ENCODE measurements at regions not wholly inside any gene's neighbourhood (a gene's known extent, or its start where the extent isn't known, plus 50 kb on each side); places are given as distances from the start of the nearest gene placed in this dataset.

GRCh38 chr11:127898422-127899365 lies 688.7 kb downstream of the ETS1 start:
- Histone ChIP-seq H3K4me1 (ENCODE audit: insufficient read depth, low read length) (no peaks in the 10 kb centered on the region), H3K4me3 (ENCODE audit: low read length) (no peak overlapping the region), H3K27me3 (ENCODE audit: insufficient read depth, low read length) (no peaks in the 10 kb centered on the region), H3K9me3 (ENCODE audit: low read depth, low read length) (no peaks in the 10 kb centered on the region)

GRCh38 chr11:127895776-127896175 lies 691.6 kb downstream of the ETS1 start:
- no peaks in the 10 kb centered on the region for H3K4me1 ChIP-seq (ENCODE audit: insufficient read depth, low read length)
- no peaks in the 10 kb centered on the region for H3K9me3 ChIP-seq (ENCODE audit: low read depth, low read length)
- H3K27me3 ChIP-seq (ENCODE audit: insufficient read depth, low read length): no peaks in the 10 kb centered on the region
- no peak overlapping the region for H3K4me3 ChIP-seq (ENCODE audit: low read length)

- Histone ChIP-seq H3K27me3 (ENCODE audit: insufficient read depth, low read length) (no peaks in the 10 kb centered on the region), H3K4me3 (ENCODE audit: low read length) (no peak overlapping the region), H3K4me1 (ENCODE audit: insufficient read depth, low read length) (no peaks in the 10 kb centered on the region), H3K9me3 (ENCODE audit: low read depth, low read length) (no peaks in the 10 kb centered on the region)
These were observed 693.0 kb downstream of the ETS1 start for GRCh38 chr11:127894316-127894715.

- H3K4me1 ChIP-seq (ENCODE audit: insufficient read depth, low read length): no peaks in the 10 kb centered on the region
- no peak overlapping the region for H3K4me3 ChIP-seq (ENCODE audit: low read length)
- no peaks in the 10 kb centered on the region for H3K27me3 ChIP-seq (ENCODE audit: insufficient read depth, low read length)
- H3K9me3 ChIP-seq (ENCODE audit: low read depth, low read length): no peaks in the 10 kb centered on the region
These were observed 697.2 kb downstream of the ETS1 start for GRCh38 chr11:127890030-127890615.

GRCh38 chr11:127888386-127888785 lies 699.0 kb downstream of the ETS1 start:
- Histone ChIP-seq H3K9me3 (ENCODE audit: low read depth, low read length) (no peaks in the 10 kb centered on the region), H3K27me3 (ENCODE audit: insufficient read depth, low read length) (no peaks in the 10 kb centered on the region), H3K4me3 (ENCODE audit: low read length) (no peak overlapping the region), H3K4me1 (ENCODE audit: insufficient read depth, low read length) (no peaks in the 10 kb centered on the region)

- Histone ChIP-seq H3K4me1 (ENCODE audit: insufficient read depth, low read length) (no peaks in the 10 kb centered on the region), H3K27me3 (ENCODE audit: insufficient read depth, low read length) (no peaks in the 10 kb centered on the region), H3K4me3 (ENCODE audit: low read length) (no peak overlapping the region), H3K9me3 (ENCODE audit: low read depth, low read length) (no peaks in the 10 kb centered on the region)
These were observed 712.2 kb downstream of the ETS1 start for GRCh38 chr11:127875131-127875530.

GRCh38 chr11:127873478-127873877 lies 713.9 kb downstream of the ETS1 start:
- no peaks in the 10 kb centered on the region for H3K9me3 ChIP-seq (ENCODE audit: low read depth, low read length)
- no peak overlapping the region for H3K4me3 ChIP-seq (ENCODE audit: low read length)
- no peaks in the 10 kb centered on the region for H3K27me3 ChIP-seq (ENCODE audit: insufficient read depth, low read length)

GRCh38 chr11:127866109-127866508 lies 721.2 kb downstream of the ETS1 start:
- H3K27me3 ChIP-seq (ENCODE audit: insufficient read depth, low read length): no peaks in the 10 kb centered on the region

More at GRCh38 chr11:127873478-127873877, 713.9 kb downstream of the ETS1 start:
- no peaks in the 10 kb centered on the region for H3K4me1 ChIP-seq (ENCODE audit: insufficient read depth, low read length)

GRCh38 chr11:127864861-127865260 lies 722.5 kb downstream of the ETS1 start:
- H3K9me3 ChIP-seq (ENCODE audit: low read depth, low read length): no peaks in the 10 kb centered on the region
- H3K27me3 ChIP-seq (ENCODE audit: insufficient read depth, low read length): no peaks in the 10 kb centered on the region
- H3K4me3 ChIP-seq (ENCODE audit: low read length): no peak overlapping the region
- no peaks in the 10 kb centered on the region for H3K4me1 ChIP-seq (ENCODE audit: insufficient read depth, low read length)

More at GRCh38 chr11:127866109-127866508, 721.2 kb downstream of the ETS1 start:
- Histone ChIP-seq H3K4me1 (ENCODE audit: insufficient read depth, low read length) (no peaks in the 10 kb centered on the region), H3K4me3 (ENCODE audit: low read length) (no peak overlapping the region), H3K9me3 (ENCODE audit: low read depth, low read length) (no peaks in the 10 kb centered on the region)

GRCh38 chr11:127862406-127862805 lies 725.0 kb downstream of the ETS1 start:
- Histone ChIP-seq H3K4me1 (ENCODE audit: insufficient read depth, low read length) (no peaks in the 10 kb centered on the region), H3K9me3 (ENCODE audit: low read depth, low read length) (no peaks in the 10 kb centered on the region), H3K27me3 (ENCODE audit: insufficient read depth, low read length) (no peaks in the 10 kb centered on the region), H3K4me3 (ENCODE audit: low read length) (no peak overlapping the region)

- no peaks in the 10 kb centered on the region for H3K4me1 ChIP-seq (ENCODE audit: insufficient read depth, low read length)
These were observed 727.4 kb downstream of the ETS1 start for GRCh38 chr11:127859941-127860354.

GRCh38 chr11:127844876-127845275 lies 742.5 kb downstream of the ETS1 start:
- no peaks in the 10 kb centered on the region for H3K4me1 ChIP-seq (ENCODE audit: insufficient read depth, low read length)
- H3K27me3 ChIP-seq (ENCODE audit: insufficient read depth, low read length): no peaks in the 10 kb centered on the region

More at GRCh38 chr11:127859941-127860354, 727.4 kb downstream of the ETS1 start:
- Histone ChIP-seq H3K4me3 (ENCODE audit: low read length) (no peak overlapping the region), H3K9me3 (ENCODE audit: low read depth, low read length) (no peaks in the 10 kb centered on the region), H3K27me3 (ENCODE audit: insufficient read depth, low read length) (no peaks in the 10 kb centered on the region)

GRCh38 chr11:127843483-127844396 lies 743.6 kb downstream of the ETS1 start:
- Histone ChIP-seq H3K9me3 (ENCODE audit: low read depth, low read length) (no peaks in the 10 kb centered on the region), H3K4me1 (ENCODE audit: insufficient read depth, low read length) (no peaks in the 10 kb centered on the region)

More at GRCh38 chr11:127844876-127845275, 742.5 kb downstream of the ETS1 start:
- H3K9me3 ChIP-seq (ENCODE audit: low read depth, low read length): no peaks in the 10 kb centered on the region
- no peak overlapping the region for H3K4me3 ChIP-seq (ENCODE audit: low read length)

GRCh38 chr11:127825183-127825582 lies 762.2 kb downstream of the ETS1 start:
- no peaks in the 10 kb centered on the region for H3K4me1 ChIP-seq (ENCODE audit: insufficient read depth, low read length)
- H3K27me3 ChIP-seq (ENCODE audit: insufficient read depth, low read length): no peaks in the 10 kb centered on the region
- no peak overlapping the region for H3K4me3 ChIP-seq (ENCODE audit: low read length)
- H3K9me3 ChIP-seq (ENCODE audit: low read depth, low read length): no peaks in the 10 kb centered on the region

More at GRCh38 chr11:127843483-127844396, 743.6 kb downstream of the ETS1 start:
- H3K4me3 ChIP-seq (ENCODE audit: low read length): no peak overlapping the region
- H3K27me3 ChIP-seq (ENCODE audit: insufficient read depth, low read length): no peaks in the 10 kb centered on the region

GRCh38 chr11:127818625-127819024 lies 768.7 kb downstream of the ETS1 start:
- H3K27me3 ChIP-seq (ENCODE audit: insufficient read depth, low read length): no peaks in the 10 kb centered on the region

More at GRCh38 chr11:127818625-127819024, 768.7 kb downstream of the ETS1 start:
- Histone ChIP-seq H3K9me3 (ENCODE audit: low read depth, low read length) (no peaks in the 10 kb centered on the region), H3K4me3 (ENCODE audit: low read length) (no peak overlapping the region), H3K4me1 (ENCODE audit: insufficient read depth, low read length) (no peaks in the 10 kb centered on the region)

All from mononuclear cell (primary cell).